ENCODE measurements at regions not wholly inside any gene's neighbourhood (a gene's known extent, or its start where the extent isn't known, plus 50 kb on each side); places are given as distances from the start of the nearest gene placed in this dataset.

- H3K36me3 ChIP-seq (replicated peaks; ENCODE audit: insufficient read depth, low read depth), result no peaks in the 10 kb centered on the region
- WGBS (ENCODE audit: low lambda C conversion rate, missing lambda C conversion rate), result 87% methylated on average over 9 of the region's 9 CpGs
- H4K20me1 ChIP-seq (ENCODE audit: insufficient read depth, poor library complexity, severe bottlenecking), result no peaks in the 10 kb centered on the region
These were observed 75.7 kb upstream of the SYPL1 start for GRCh38 chr7:106187613-106188350.

GRCh38 chr7:106185719-106186118, 73.6 kb upstream of the SYPL1 start:
- Histone ChIP-seq H3K36me3 (replicated peaks; ENCODE audit: insufficient read depth, low read depth) (no peaks in the 10 kb centered on the region), H3K27me3 (no peaks in the 10 kb centered on the region), H2AFZ (no peak overlapping the region), H3K9me3 (ENCODE audit: low read depth) (no peaks in the 10 kb centered on the region), H3K4me2 (no peak overlapping the region), H4K20me1 (ENCODE audit: insufficient read depth, poor library complexity, severe bottlenecking) (no peaks in the 10 kb centered on the region), H3K4me1 (ENCODE audit: insufficient read depth) (no peaks in the 10 kb centered on the region), H3K27ac (no peak overlapping the region), H3K79me2 (no peaks in the 10 kb centered on the region), H3K4me3 (no peak overlapping the region), H3K9me2 (replicated peaks; ENCODE audit: insufficient read depth) (no peaks in the 10 kb centered on the region)
- DNase-seq (ENCODE audit: low spot score), result no peak
- WGBS (ENCODE audit: low lambda C conversion rate, missing lambda C conversion rate), result 82% methylated on average over 3 of the region's 3 CpGs
- no peak for TF ChIP-seq EZH2 (IDR thresholded peaks at IDR 0.05; ENCODE audit: borderline replicate concordance)
- no peak for TF ChIP-seq EZH2phosphoT487 (IDR thresholded peaks at IDR 0.05; ENCODE audit: low read depth, severe bottlenecking, unreplicated experiment)
- no peak for TF ChIP-seq CTCF (IDR thresholded peaks at IDR 0.05; ENCODE audit: poor library complexity)

More at GRCh38 chr7:106187613-106188350, 75.7 kb upstream of the SYPL1 start:
- Histone ChIP-seq H3K4me1 (ENCODE audit: insufficient read depth) (no peaks in the 10 kb centered on the region), H3K4me2 (no peak overlapping the region), H3K27ac (no peak overlapping the region), H3K9me2 (replicated peaks; ENCODE audit: insufficient read depth) (no peaks in the 10 kb centered on the region), H3K27me3 (peaks cover 3% of the 10 kb centered on the region), H2AFZ (no peak overlapping the region), H3K4me3 (no peak overlapping the region), H3K79me2 (no peaks in the 10 kb centered on the region), H3K9me3 (ENCODE audit: low read depth) (no peaks in the 10 kb centered on the region)
- no peak for TF ChIP-seq EZH2 (IDR thresholded peaks at IDR 0.05; ENCODE audit: borderline replicate concordance)
- TF ChIP-seq CTCF (IDR thresholded peaks at IDR 0.05; ENCODE audit: poor library complexity), result no peak
- TF ChIP-seq EZH2phosphoT487 (IDR thresholded peaks at IDR 0.05; ENCODE audit: low read depth, severe bottlenecking, unreplicated experiment), result no peak
- DNase-seq (ENCODE audit: low spot score), result no peak

GRCh38 chr7:106183952-106184351, 71.8 kb upstream of the SYPL1 start:
- no peaks in the 10 kb centered on the region for H3K36me3 ChIP-seq (replicated peaks; ENCODE audit: insufficient read depth, low read depth)
- no peaks in the 10 kb centered on the region for H3K4me1 ChIP-seq (ENCODE audit: insufficient read depth)
- H3K27me3 ChIP-seq, result no peaks in the 10 kb centered on the region
- H3K4me2 ChIP-seq, result no peak overlapping the region
- H3K9me3 ChIP-seq (ENCODE audit: low read depth), result no peaks in the 10 kb centered on the region
- WGBS (ENCODE audit: low lambda C conversion rate, missing lambda C conversion rate), result 85% methylated on average over 3 of the region's 3 CpGs
- H3K27ac ChIP-seq, result no peak overlapping the region
- no peaks in the 10 kb centered on the region for H4K20me1 ChIP-seq (ENCODE audit: insufficient read depth, poor library complexity, severe bottlenecking)
- H3K79me2 ChIP-seq, result no peaks in the 10 kb centered on the region
- H2AFZ ChIP-seq, result no peak overlapping the region
- no peak overlapping the region for H3K4me3 ChIP-seq
- DNase-seq (ENCODE audit: low spot score), result no peak
- H3K9me2 ChIP-seq (replicated peaks; ENCODE audit: insufficient read depth), result no peaks in the 10 kb centered on the region
- TF ChIP-seq EZH2phosphoT487 (IDR thresholded peaks at IDR 0.05; ENCODE audit: low read depth, severe bottlenecking, unreplicated experiment) (no peak), EZH2 (IDR thresholded peaks at IDR 0.05; ENCODE audit: borderline replicate concordance) (no peak), CTCF (IDR thresholded peaks at IDR 0.05; ENCODE audit: poor library complexity) (no peak)
